Endothelial cell of umbilical vein (primary cell): ENCODE measurements at regions not wholly inside any gene's neighbourhood (a gene's known extent, or its start where the extent isn't known, plus 50 kb on each side); places are given as distances from the start of the nearest gene placed in this dataset.

Source experiments
- BruUV-seq: library from RNA; stranded (reverse); fragments of 400-500 nt; replicated peaks from 2 replicates; lab custom pipeline; 2021; lab: Mats Ljungman, UMichigan
- CTCF ChIA-PET: fragments of 300-600, 350-600 bp; sonication (Branson Sonifier 250); formaldehyde crosslinking; loops from one replicate; lab custom pipeline; 2021; ENCODE audit warnings: antibody characterized with exemption, inconsistent platforms; lab: Charles Lee
- POLR2A ChIA-PET: fragments of 300-600, 350-600 bp; sonication (Branson Sonifier 250); formaldehyde crosslinking; loops from one replicate; lab custom pipeline; 2021; ENCODE audit warnings: antibody characterized with exemption, inconsistent platforms; lab: Charles Lee
- DNase-seq: peaks from one replicate; pipeline ENCODE4 v3.0.0-alpha.2; 2011; ENCODE audit warnings: low read depth, low spot score
- FAIRE-seq: peaks from 2 replicates; lab custom pipeline; 2011; peaks lifted over from hg19 to GRCh38; lab: Jason Lieb, UNC
- H2AFZ ChIP-seq: 2 replicates; pipeline ENCODE4 v1.6.0; 2012; ENCODE audit warnings: low read depth, low read length, control low read depth, inconsistent platforms
- H3K27ac ChIP-seq: 2 replicates; pipeline ENCODE4 v1.5.1; 2011; ENCODE audit warnings: low read depth, mild to moderate bottlenecking, control low read depth, low read length, moderate library complexity; ENCODE audit not compliant: insufficient read depth
- H3K27me3 ChIP-seq, 2 experiments: 2 replicates each; pipeline versions ENCODE4 v1.6.0 to v1.6.1; 2011; ENCODE audit warnings: low read length in 2 of 2, mixed read lengths in 1 of 2; ENCODE audit not compliant: control insufficient read depth in 2 of 2, insufficient read depth in 2 of 2
- H3K36me3 ChIP-seq, 2 experiments: 2 replicates in 1 of 2; 3 replicates in 1 of 2; pipeline ENCODE4 v1.5.1; 2011; ENCODE audit warnings: low read length in 2 of 2, mild to moderate bottlenecking in 1 of 2, moderate library complexity in 1 of 2; ENCODE audit not compliant: control insufficient read depth in 2 of 2, insufficient read depth in 2 of 2; ENCODE audit errors: extremely low read depth in 1 of 2
- H3K4me1 ChIP-seq: 3 replicates; pipeline ENCODE4 v1.5.1; 2011; ENCODE audit warnings: mild to moderate bottlenecking, low read length; ENCODE audit not compliant: control insufficient read depth, insufficient read depth; ENCODE audit errors: extremely low read depth
- H3K4me2 ChIP-seq: 2 replicates; pipeline ENCODE4 v1.6.1; 2011; ENCODE audit warnings: low read length, control low read depth, mixed read lengths; ENCODE audit not compliant: insufficient read depth
- H3K4me3 ChIP-seq, 3 experiments: fragments of 200-600 bp in 1 of 3; sonication (generic), shearing (Covaris generic) in 1 of 3; replicated peaks in 1 of 3; 2 replicates each; pipeline ENCODE4 v1.5.1; 2011 to 2016; ENCODE audit warnings: control low read depth in 3 of 3, low read length in 3 of 3, mild to moderate bottlenecking in 2 of 3, inconsistent platforms in 1 of 3, low read depth in 1 of 3, moderate library complexity in 1 of 3; ENCODE audit not compliant: insufficient read depth in 1 of 3
- H3K79me2 ChIP-seq: 2 replicates; pipeline ENCODE4 v1.6.0; 2012; ENCODE audit warnings: low read length, inconsistent platforms; ENCODE audit not compliant: control insufficient read depth, insufficient read depth
- H3K9ac ChIP-seq: replicated peaks from 2 replicates; pipeline ENCODE3; 2011; ENCODE audit warnings: low read length, control low read depth; ENCODE audit not compliant: insufficient read depth; ENCODE audit errors: extremely low read depth
- H3K9me1 ChIP-seq: replicated peaks from 3 replicates; pipeline ENCODE4 v1.6.0; 2011; ENCODE audit warnings: mild to moderate bottlenecking, low read length; ENCODE audit not compliant: control insufficient read depth, insufficient read depth; ENCODE audit errors: extremely low read depth
- H3K9me3 ChIP-seq: replicated peaks from 2 replicates; pipeline ENCODE4 v1.5.1; 2012; ENCODE audit warnings: low read length, inconsistent platforms; ENCODE audit not compliant: control insufficient read depth, insufficient read depth
- H4K20me1 ChIP-seq: replicated peaks from 2 replicates; pipeline ENCODE3; 2011; ENCODE audit warnings: mild to moderate bottlenecking, low read length; ENCODE audit not compliant: control insufficient read depth, insufficient read depth; ENCODE audit errors: extremely low read depth
- EZH2 ChIP-seq: IDR thresholded peaks from 2 replicates; pipeline ENCODE4 v1.6.1; 2012; ENCODE audit warnings: borderline replicate concordance, low read depth, mild to moderate bottlenecking, moderate library complexity, low read length, inconsistent platforms; ENCODE audit not compliant: severe bottlenecking
- FOS ChIP-seq: IDR thresholded peaks from 2 replicates; pipeline ENCODE4 v1.6.1; 2011; ENCODE audit warnings: mild to moderate bottlenecking, low read length, moderate library complexity, borderline replicate concordance; ENCODE audit not compliant: insufficient read depth
- GATA2 ChIP-seq: IDR thresholded peaks from 2 replicates; pipeline ENCODE4 v1.7.0; 2011; ENCODE audit warnings: low read depth, mild to moderate bottlenecking, moderate library complexity, mixed read lengths, low read length; ENCODE audit not compliant: insufficient read length, insufficient read depth
- JUN ChIP-seq: IDR thresholded peaks from 2 replicates; pipeline ENCODE4 v1.6.1; 2011; ENCODE audit warnings: borderline replicate concordance, low read depth; ENCODE audit not compliant: insufficient read length, insufficient read depth
- MYC ChIP-seq: IDR thresholded peaks from one replicate; pipeline ENCODE4 v1.6.1; 2011; ENCODE audit warnings: mild to moderate bottlenecking, low read depth, low read length
- POLR2A ChIP-seq: IDR thresholded peaks from 2 replicates; pipeline ENCODE4 v1.6.1; 2012; ENCODE audit warnings: low read depth, mild to moderate bottlenecking, control low read depth, low read length
- POLR2AphosphoS5 ChIP-seq: IDR thresholded peaks from 2 replicates; pipeline ENCODE4 v1.6.1; 2012; ENCODE audit warnings: low read depth, mild to moderate bottlenecking, control low read depth, low read length, moderate library complexity; ENCODE audit not compliant: insufficient read depth
- dilution Hi-C: fragments of 300-500 bp; cut with MboI; formaldehyde crosslinking; loops from one replicate; pipeline ENCODE4 v1.15.0; 2019; ENCODE audit warnings: low sequenced_read_pairs; ENCODE audit not compliant: extremely low pct_ligation_motif_present
- intact Hi-C: fragments of 100-400 bp; cut with micrococcal nuclease; formaldehyde crosslinking; loops from one replicate; pipeline ENCODE4 v1.10.0; 2022
- TF ChIP-seq, protein P1 (sequence below): IDR thresholded peaks from 2 replicates; pipeline ENCODE4 v1.6.1; 2011; ENCODE audit not compliant: insufficient read depth, insufficient read length
- TF ChIP-seq, protein P2 (sequence below), 2 donors: IDR thresholded peaks; 1 replicate in 1 of 2; 2 replicates in 1 of 2; pipeline ENCODE4 v1.5.1; 2011; ENCODE audit warnings: low read length in 2 of 2, mild to moderate bottlenecking in 2 of 2, moderate library complexity in 2 of 2, control low read depth in 1 of 2, inconsistent platforms in 1 of 2, low read depth in 1 of 2; ENCODE audit not compliant: insufficient read depth in 1 of 2; ENCODE audit errors: extremely low read depth in 1 of 2

GRCh38 chr10:132479024-132479602 is 58.5 kb upstream of the INPP5A start:
- Histone ChIP-seq H3K79me2 (no peaks in the 10 kb centered on the region), H3K27me3 (peaks cover 2 to 7% of the 10 kb centered on the region in 2 experiments), H3K9me1 (no peaks in the 10 kb centered on the region), H3K9ac (no peak overlapping the region), H3K4me1 (no peaks in the 10 kb centered on the region), H3K4me2 (no peak overlapping the region), H3K9me3 (no peaks in the 10 kb centered on the region), H4K20me1 (no peaks in the 10 kb centered on the region), H3K27ac (no peak overlapping the region), H3K4me3 (no peak overlapping the region), H3K36me3 (no peaks in the 10 kb centered on the region), H2AFZ (no peak overlapping the region)
- dilution Hi-C loops (no loop called here), intact Hi-C loops (no loop called here)
- BruUV-seq: no TSS peak
- POLR2A ChIA-PET: no interaction called here
- FAIRE-seq (no peak), DNase-seq (no peak)
- CTCF ChIA-PET: interaction anchor here (2.0 kb wide), 1 partner anchor 8 kb away, joined by 6 read pairs; no protein-coding TSS in a partner anchor
- no peak for TF ChIP-seq GATA2
- TF ChIP-seq, protein P1, sequence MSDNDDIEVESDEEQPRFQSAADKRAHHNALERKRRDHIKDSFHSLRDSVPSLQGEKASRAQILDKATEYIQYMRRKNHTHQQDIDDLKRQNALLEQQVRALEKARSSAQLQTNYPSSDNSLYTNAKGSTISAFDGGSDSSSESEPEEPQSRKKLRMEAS: no peak
- TF ChIP-seq JUN: no peak
- TF ChIP-seq, protein P2, sequence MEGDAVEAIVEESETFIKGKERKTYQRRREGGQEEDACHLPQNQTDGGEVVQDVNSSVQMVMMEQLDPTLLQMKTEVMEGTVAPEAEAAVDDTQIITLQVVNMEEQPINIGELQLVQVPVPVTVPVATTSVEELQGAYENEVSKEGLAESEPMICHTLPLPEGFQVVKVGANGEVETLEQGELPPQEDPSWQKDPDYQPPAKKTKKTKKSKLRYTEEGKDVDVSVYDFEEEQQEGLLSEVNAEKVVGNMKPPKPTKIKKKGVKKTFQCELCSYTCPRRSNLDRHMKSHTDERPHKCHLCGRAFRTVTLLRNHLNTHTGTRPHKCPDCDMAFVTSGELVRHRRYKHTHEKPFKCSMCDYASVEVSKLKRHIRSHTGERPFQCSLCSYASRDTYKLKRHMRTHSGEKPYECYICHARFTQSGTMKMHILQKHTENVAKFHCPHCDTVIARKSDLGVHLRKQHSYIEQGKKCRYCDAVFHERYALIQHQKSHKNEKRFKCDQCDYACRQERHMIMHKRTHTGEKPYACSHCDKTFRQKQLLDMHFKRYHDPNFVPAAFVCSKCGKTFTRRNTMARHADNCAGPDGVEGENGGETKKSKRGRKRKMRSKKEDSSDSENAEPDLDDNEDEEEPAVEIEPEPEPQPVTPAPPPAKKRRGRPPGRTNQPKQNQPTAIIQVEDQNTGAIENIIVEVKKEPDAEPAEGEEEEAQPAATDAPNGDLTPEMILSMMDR (IDR thresholded peaks at IDR 0.05; ENCODE audit: extremely low read depth in 1 of 2, insufficient read depth in 1 of 2, low read depth in 1 of 2, low read length in 2 of 2): no peak
- TF ChIP-seq POLR2A: no peak
- TF ChIP-seq EZH2: no peak
- TF ChIP-seq POLR2AphosphoS5: no peak
- TF ChIP-seq MYC: no peak
- TF ChIP-seq FOS: no peak
